Glutamatergic neuron (in vitro differentiated cells): ENCODE measurements at regions not wholly inside any gene's neighbourhood (a gene's known extent, or its start where the extent isn't known, plus 50 kb on each side); places are given as distances from the start of the nearest gene placed in this dataset.

Experiments used
- DNase-seq: peaks from one replicate; pipeline ENCODE4 v3.0.0; 2022
- H3K27ac Mint-ChIP-seq: one replicate; pipeline ENCODE4 v1.8.0; 2020; ENCODE audit warnings: mild to moderate bottlenecking, mixed read lengths, inconsistent platforms; ENCODE audit not compliant: unreplicated experiment
- H3K27me3 Mint-ChIP-seq: one replicate; pipeline ENCODE4 v1.8.0; 2020; ENCODE audit warnings: mild to moderate bottlenecking, moderate library complexity, mixed read lengths, inconsistent platforms; ENCODE audit not compliant: unreplicated experiment
- H3K36me3 Mint-ChIP-seq: one replicate; pipeline ENCODE4 v1.8.0; 2020; ENCODE audit warnings: mild to moderate bottlenecking, mixed read lengths, inconsistent platforms; ENCODE audit not compliant: unreplicated experiment
- H3K4me1 Mint-ChIP-seq: one replicate; pipeline ENCODE4 v1.8.0; 2020; ENCODE audit warnings: mild to moderate bottlenecking, low read depth, mixed read lengths, inconsistent platforms; ENCODE audit not compliant: unreplicated experiment
- H3K4me3 Mint-ChIP-seq: one replicate; pipeline ENCODE4 v1.8.0; 2020; ENCODE audit warnings: mild to moderate bottlenecking, mixed read lengths, inconsistent platforms; ENCODE audit not compliant: unreplicated experiment
- H3K9me3 Mint-ChIP-seq: one replicate; pipeline ENCODE4 v1.8.0; 2020; ENCODE audit warnings: mild to moderate bottlenecking, moderate library complexity, mixed read lengths, inconsistent platforms; ENCODE audit not compliant: unreplicated experiment
- TF ChIP-seq, protein P1 (sequence below): fragments of 200-600 bp; sonication (generic); IDR thresholded peaks from one replicate; pipeline ENCODE4 v1.5.0; 2021; ENCODE audit not compliant: partially characterized antibody, unreplicated experiment

DNA sequence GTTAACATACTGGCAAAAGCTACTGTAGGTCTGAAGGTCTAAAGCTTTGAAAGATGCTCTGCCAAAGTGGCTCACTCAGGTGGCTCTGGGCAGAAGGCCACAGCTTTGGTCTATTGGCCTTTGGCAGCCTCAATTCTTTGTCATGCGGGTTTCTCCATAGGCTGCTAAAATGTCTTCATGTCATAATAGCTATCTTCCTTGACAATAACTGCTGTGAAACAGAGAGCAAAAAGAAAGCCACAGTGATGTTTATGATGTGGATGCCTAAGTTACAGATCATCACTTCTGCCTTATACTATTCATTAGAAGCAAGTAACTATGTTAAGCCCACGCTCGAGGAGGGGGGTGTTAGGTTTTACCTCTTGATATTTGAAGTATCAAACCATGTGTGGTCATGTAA is 906.1 kb upstream of the CDH9 start:
- no peaks in the 10 kb centered on the region for H3K9me3 Mint-ChIP-seq
- H3K4me1 Mint-ChIP-seq = no peaks in the 10 kb centered on the region
- no peak overlapping the region for H3K4me3 Mint-ChIP-seq
- H3K27me3 Mint-ChIP-seq = no peaks in the 10 kb centered on the region
- H3K36me3 Mint-ChIP-seq = no peaks in the 10 kb centered on the region
- TF ChIP-seq, protein P1, sequence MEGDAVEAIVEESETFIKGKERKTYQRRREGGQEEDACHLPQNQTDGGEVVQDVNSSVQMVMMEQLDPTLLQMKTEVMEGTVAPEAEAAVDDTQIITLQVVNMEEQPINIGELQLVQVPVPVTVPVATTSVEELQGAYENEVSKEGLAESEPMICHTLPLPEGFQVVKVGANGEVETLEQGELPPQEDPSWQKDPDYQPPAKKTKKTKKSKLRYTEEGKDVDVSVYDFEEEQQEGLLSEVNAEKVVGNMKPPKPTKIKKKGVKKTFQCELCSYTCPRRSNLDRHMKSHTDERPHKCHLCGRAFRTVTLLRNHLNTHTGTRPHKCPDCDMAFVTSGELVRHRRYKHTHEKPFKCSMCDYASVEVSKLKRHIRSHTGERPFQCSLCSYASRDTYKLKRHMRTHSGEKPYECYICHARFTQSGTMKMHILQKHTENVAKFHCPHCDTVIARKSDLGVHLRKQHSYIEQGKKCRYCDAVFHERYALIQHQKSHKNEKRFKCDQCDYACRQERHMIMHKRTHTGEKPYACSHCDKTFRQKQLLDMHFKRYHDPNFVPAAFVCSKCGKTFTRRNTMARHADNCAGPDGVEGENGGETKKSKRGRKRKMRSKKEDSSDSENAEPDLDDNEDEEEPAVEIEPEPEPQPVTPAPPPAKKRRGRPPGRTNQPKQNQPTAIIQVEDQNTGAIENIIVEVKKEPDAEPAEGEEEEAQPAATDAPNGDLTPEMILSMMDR = no peak
- H3K27ac Mint-ChIP-seq = no peak overlapping the region
- DNase-seq = no peak

DNA sequence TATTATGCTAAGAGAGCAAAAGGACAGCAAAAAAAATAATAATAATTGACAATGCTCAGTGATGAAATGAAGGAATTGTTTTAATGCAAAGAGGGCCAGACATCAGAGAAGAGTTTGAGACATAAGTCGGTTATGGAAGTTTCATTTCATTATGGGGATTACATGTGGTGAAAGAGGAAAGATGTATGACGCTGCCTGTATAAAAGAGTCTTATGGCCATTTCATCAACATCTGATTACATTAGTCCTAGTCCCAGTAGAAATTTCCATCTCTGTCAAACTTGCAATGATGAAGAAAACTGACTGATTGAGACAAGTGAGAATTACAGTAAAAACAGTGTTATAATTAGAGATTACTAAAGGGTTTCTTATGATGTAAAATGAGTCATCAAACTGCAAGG is 900.6 kb upstream of the CDH9 start:
- H3K4me1 Mint-ChIP-seq = peaks cover 8% of the 10 kb centered on the region
- H3K36me3 Mint-ChIP-seq = no peaks in the 10 kb centered on the region
- no peaks in the 10 kb centered on the region for H3K9me3 Mint-ChIP-seq
- TF ChIP-seq, protein P1 = no peak
- H3K4me3 Mint-ChIP-seq = no peak overlapping the region
- DNase-seq = no peak
- H3K27me3 Mint-ChIP-seq = no peaks in the 10 kb centered on the region
- H3K27ac Mint-ChIP-seq = no peak overlapping the region

DNA sequence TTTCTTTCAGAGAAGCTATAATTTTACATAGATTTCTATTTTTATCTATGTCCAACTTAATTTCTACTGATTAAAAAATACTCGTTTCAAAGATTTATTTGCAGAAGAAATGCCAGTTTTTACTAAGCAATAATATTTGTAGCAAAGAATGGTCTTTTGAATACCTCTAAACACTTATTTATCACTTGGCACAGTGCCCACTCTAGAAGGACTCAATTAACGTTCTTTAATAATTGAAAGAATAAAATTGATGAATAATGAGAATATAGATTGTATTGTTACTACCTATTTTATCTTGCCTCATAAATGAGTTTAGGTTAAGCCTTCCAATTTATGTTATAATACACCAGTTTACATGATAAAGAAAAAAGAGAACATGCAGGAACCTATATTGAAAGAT is 889.7 kb upstream of the CDH9 start:
- H3K27ac Mint-ChIP-seq = no peak overlapping the region
- H3K4me3 Mint-ChIP-seq = no peak overlapping the region
- no peaks in the 10 kb centered on the region for H3K27me3 Mint-ChIP-seq
- no peaks in the 10 kb centered on the region for H3K4me1 Mint-ChIP-seq
- no peaks in the 10 kb centered on the region for H3K9me3 Mint-ChIP-seq
- no peaks in the 10 kb centered on the region for H3K36me3 Mint-ChIP-seq
- TF ChIP-seq, protein P1 = no peak
- DNase-seq = no peak

DNA sequence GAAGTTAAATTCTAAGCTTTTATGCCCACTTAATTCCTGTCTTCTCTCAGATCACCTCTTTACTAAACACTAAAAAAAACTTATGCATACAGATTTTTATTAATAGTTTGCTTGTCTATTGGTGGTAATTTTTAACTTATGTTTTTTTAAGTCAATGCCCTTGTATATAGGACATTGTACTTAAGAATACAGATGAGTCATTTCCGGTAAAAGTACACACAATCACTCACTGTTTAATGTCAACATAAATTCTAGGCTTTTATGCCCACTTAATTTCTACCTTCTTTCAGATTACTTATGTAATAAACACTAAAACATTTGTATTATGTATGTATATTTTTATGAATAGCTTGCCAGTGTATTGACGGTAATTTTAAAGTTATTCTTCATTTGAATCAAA is 872.8 kb upstream of the CDH9 start:
- Mint-ChIP-seq H3K4me3 (no peak overlapping the region), H3K4me1 (no peaks in the 10 kb centered on the region), H3K27me3 (no peaks in the 10 kb centered on the region), H3K36me3 (no peaks in the 10 kb centered on the region), H3K9me3 (no peaks in the 10 kb centered on the region), H3K27ac (no peak overlapping the region)
- DNase-seq = no peak
- TF ChIP-seq, protein P1 = no peak

DNA sequence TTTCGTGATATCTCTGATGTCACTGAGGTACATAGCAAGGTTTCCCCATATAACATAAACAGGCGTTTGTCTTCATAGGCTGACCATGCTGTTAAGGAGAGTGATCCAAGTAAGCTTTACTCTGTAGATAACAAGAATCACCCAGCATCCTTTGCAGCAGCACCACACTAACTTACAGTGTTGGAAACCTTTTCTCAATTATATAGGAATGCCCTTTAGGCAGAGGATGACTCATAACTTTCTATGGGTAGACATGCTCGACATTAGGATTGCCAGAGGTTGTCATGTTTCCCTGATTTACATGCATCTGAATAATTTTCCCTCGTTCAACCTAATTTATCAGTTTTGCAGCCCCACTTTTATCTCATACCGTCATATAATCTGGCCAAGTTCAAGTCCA is 870.0 kb upstream of the CDH9 start:
- no peaks in the 10 kb centered on the region for H3K27me3 Mint-ChIP-seq
- no peak overlapping the region for H3K27ac Mint-ChIP-seq
- TF ChIP-seq, protein P1 = no peak
- H3K4me1 Mint-ChIP-seq = no peaks in the 10 kb centered on the region
- H3K9me3 Mint-ChIP-seq = no peaks in the 10 kb centered on the region
- no peak overlapping the region for H3K4me3 Mint-ChIP-seq
- DNase-seq = no peak
- H3K36me3 Mint-ChIP-seq = no peaks in the 10 kb centered on the region
